ENCODE measurements at regions not wholly inside any gene's neighbourhood (a gene's known extent, or its start where the extent isn't known, plus 50 kb on each side); places are given as distances from the start of the nearest gene placed in this dataset.
"Not testable (repeated sequence)": the region's sequence is repeated elsewhere in the genome, so short reads cannot be mapped to it uniquely, and the experiment has no call there.

DNA sequence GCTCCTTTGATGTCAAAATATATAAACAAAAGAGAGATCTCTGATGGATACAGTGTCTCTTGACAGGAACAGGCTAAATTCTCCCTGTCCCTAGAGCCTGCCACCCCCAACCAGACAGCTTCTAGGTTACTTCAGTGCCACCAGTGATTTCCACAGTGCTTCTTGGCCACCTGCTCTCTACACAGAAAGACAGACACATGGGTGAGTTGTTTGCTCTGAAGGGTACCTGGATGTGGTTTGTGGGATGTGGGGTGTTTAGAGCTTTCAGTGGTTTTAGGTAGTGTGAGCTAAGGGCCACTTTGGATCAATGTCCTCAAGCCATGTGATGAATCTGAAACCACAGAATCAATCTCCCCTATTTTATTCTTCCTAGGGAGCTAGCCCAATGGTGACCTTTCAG, 125.4 kb downstream of the ANKRD18B start:
- DNase-seq (ENCODE audit: low spot score) (no peak), ATAC-seq (ENCODE audit: low FRiP score) (no peak)
- TF ChIP-seq, protein P1, sequence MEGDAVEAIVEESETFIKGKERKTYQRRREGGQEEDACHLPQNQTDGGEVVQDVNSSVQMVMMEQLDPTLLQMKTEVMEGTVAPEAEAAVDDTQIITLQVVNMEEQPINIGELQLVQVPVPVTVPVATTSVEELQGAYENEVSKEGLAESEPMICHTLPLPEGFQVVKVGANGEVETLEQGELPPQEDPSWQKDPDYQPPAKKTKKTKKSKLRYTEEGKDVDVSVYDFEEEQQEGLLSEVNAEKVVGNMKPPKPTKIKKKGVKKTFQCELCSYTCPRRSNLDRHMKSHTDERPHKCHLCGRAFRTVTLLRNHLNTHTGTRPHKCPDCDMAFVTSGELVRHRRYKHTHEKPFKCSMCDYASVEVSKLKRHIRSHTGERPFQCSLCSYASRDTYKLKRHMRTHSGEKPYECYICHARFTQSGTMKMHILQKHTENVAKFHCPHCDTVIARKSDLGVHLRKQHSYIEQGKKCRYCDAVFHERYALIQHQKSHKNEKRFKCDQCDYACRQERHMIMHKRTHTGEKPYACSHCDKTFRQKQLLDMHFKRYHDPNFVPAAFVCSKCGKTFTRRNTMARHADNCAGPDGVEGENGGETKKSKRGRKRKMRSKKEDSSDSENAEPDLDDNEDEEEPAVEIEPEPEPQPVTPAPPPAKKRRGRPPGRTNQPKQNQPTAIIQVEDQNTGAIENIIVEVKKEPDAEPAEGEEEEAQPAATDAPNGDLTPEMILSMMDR (IDR thresholded peaks at IDR 0.05), result no peak

- TF ChIP-seq, protein P1 (IDR thresholded peaks at IDR 0.05), result no peak
- DNase-seq (ENCODE audit: low spot score) (no peak), ATAC-seq (ENCODE audit: low FRiP score) (no peak)
Observed at GRCh38 chr9:33651125-33651524, 127.1 kb downstream of the ANKRD18B start.

GRCh38 chr9:33659921-33660320, 135.4 kb upstream of the PRSS3 start:
- ATAC-seq (ENCODE audit: low FRiP score) (no peak), DNase-seq (ENCODE audit: low spot score) (no peak)
- TF ChIP-seq, protein P1 (IDR thresholded peaks at IDR 0.05), result no peak

DNA sequence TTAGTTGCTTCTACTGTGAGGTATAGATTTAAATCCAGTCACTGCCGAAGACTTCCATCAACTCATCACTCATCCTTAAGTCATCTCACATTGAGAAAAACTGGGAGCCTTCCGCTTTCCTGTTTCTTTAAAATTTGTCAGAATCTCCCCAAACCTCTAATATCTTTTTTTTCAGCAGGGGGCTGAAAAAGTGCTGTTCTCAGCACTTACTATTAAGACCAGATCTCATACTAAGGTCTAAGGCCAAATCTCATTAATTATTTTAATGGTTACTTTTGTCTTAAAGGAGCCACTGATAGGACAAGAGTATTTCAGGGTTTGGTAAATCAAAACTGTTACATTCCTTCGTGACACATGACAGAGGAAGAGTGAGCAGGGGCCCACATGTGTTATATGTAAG, 134.6 kb upstream of the PRSS3 start:
- TF ChIP-seq, protein P1 (IDR thresholded peaks at IDR 0.05), result no peak
- ATAC-seq (ENCODE audit: low FRiP score), result no peak
- DNase-seq (ENCODE audit: low spot score), result no peak

GRCh38 chr9:33661176-33661575, 134.2 kb upstream of the PRSS3 start:
- TF ChIP-seq, protein P1 (IDR thresholded peaks at IDR 0.05), result no peak
- no peak for ATAC-seq (ENCODE audit: low FRiP score)
- DNase-seq (ENCODE audit: low spot score), result no peak

GRCh38 chr9:33662871-33663270, 132.5 kb upstream of the PRSS3 start:
- ATAC-seq (ENCODE audit: low FRiP score) (no peak), DNase-seq (ENCODE audit: low spot score) (no peak)
- TF ChIP-seq, protein P1 (IDR thresholded peaks at IDR 0.05), result no peak

DNA sequence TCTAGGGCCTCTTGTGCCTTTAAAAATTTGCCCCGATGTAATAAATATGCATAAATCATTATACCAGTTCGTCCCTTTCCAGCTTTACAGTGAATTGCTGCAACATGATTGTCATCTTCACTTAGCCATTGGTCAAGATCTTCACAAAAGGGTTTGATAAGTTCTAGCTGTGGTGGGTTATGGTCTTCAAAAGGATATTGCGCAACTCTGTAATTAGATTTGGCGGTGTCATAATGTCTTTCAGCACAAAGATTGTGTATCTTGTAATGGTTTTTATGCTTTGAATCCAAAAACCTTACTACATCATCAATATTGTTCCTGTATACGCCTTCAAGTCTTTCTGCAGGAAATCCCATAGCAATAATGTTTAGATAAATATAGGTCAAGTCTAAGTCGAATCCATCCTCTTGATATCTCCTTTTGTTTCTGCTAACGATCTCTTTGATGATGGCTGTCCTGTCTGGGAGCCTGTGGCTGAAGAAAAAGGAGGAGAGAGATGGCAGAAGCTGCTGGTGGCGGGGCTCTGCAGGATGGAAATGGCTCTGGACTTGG, 119.1 kb upstream of the PRSS3 start:
- DNase-seq (ENCODE audit: low spot score); ATAC-seq (ENCODE audit: low FRiP score): not testable (repeated sequence)

All from omental fat pad (tissue), 3 donors.